ENCODE measurements at regions not wholly inside any gene's neighbourhood (a gene's known extent, or its start where the extent isn't known, plus 50 kb on each side); places are given as distances from the start of the nearest gene placed in this dataset.
"Not testable (repeated sequence)": the region's sequence is repeated elsewhere in the genome, so short reads cannot be mapped to it uniquely, and the experiment has no call there.

DNA sequence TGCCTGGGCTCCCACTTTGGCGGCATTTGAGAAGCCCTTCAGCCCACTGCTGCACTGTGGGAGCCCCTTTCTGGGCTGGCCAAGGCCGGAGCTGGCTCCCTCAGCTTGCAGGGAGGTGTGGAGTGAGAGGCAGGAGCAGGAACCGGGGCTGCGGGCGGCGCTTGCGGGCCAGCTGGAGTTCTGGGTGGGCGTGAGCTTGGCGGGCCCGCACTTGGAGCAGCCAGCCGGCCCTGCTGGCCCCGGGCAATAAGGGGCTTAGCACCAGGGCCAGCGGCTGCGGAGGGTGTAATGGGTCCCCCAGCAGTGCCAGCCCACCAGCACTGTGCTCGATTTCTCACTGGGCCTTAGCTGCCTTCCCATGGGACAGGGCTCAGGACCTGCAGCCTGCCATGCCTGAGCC, 111.2 kb upstream of the PLCL2 start:
- TF ChIP-seq, protein P1, sequence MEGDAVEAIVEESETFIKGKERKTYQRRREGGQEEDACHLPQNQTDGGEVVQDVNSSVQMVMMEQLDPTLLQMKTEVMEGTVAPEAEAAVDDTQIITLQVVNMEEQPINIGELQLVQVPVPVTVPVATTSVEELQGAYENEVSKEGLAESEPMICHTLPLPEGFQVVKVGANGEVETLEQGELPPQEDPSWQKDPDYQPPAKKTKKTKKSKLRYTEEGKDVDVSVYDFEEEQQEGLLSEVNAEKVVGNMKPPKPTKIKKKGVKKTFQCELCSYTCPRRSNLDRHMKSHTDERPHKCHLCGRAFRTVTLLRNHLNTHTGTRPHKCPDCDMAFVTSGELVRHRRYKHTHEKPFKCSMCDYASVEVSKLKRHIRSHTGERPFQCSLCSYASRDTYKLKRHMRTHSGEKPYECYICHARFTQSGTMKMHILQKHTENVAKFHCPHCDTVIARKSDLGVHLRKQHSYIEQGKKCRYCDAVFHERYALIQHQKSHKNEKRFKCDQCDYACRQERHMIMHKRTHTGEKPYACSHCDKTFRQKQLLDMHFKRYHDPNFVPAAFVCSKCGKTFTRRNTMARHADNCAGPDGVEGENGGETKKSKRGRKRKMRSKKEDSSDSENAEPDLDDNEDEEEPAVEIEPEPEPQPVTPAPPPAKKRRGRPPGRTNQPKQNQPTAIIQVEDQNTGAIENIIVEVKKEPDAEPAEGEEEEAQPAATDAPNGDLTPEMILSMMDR (IDR thresholded peaks at IDR 0.05; ENCODE audit: extremely low read depth in 1 of 2, insufficient read depth in 1 of 2, low read depth in 1 of 2, low read length in 2 of 2), result not testable (repeated sequence)
- not testable (repeated sequence) for TF ChIP-seq FOS (IDR thresholded peaks at IDR 0.05; ENCODE audit: borderline replicate concordance, insufficient read depth, low read length); EZH2 (IDR thresholded peaks at IDR 0.05; ENCODE audit: borderline replicate concordance, low read depth, low read length, severe bottlenecking); POLR2AphosphoS5 (IDR thresholded peaks at IDR 0.05; ENCODE audit: insufficient read depth, low read depth, low read length); MYC (IDR thresholded peaks at IDR 0.05; ENCODE audit: low read depth, low read length); POLR2A (IDR thresholded peaks at IDR 0.05; ENCODE audit: low read depth, low read length)
- TF ChIP-seq, protein P2, sequence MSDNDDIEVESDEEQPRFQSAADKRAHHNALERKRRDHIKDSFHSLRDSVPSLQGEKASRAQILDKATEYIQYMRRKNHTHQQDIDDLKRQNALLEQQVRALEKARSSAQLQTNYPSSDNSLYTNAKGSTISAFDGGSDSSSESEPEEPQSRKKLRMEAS (IDR thresholded peaks at IDR 0.05; ENCODE audit: insufficient read depth, insufficient read length), result not testable (repeated sequence)

All from endothelial cell of umbilical vein (primary cell).